DND-41 (cell line): ENCODE measurements at regions not wholly inside any gene's neighbourhood (a gene's known extent, or its start where the extent isn't known, plus 50 kb on each side); places are given as distances from the start of the nearest gene placed in this dataset.

Experiments used
- ATAC-seq: fragments of 200-7000 bp; cut with Tn5 transposase; 3 replicates; pipeline ENCODE4 v1.9.1; 2021; ENCODE audit warnings: low read depth; ENCODE audit not compliant: insufficient read depth
- DNase-seq: peaks from one replicate; pipeline ENCODE4 v3.0.0-alpha.2; 2020
- H2AFZ ChIP-seq: 2 replicates; pipeline ENCODE4 v1.6.0; 2012; ENCODE audit warnings: low read depth, low read length
- H3K27ac ChIP-seq: 2 replicates; pipeline ENCODE4 v1.5.1; 2012; ENCODE audit warnings: low read length, inconsistent platforms
- H3K27me3 ChIP-seq: fragments of 200-600 bp; sonication (generic); 2 replicates; pipeline ENCODE4 v1.6.0; 2012; ENCODE audit warnings: low read length, mild to moderate bottlenecking, inconsistent platforms; ENCODE audit not compliant: insufficient read depth, poor library complexity
- H3K36me3 ChIP-seq: 2 replicates; pipeline ENCODE4 v1.5.1; 2012; ENCODE audit warnings: low read length, inconsistent platforms; ENCODE audit not compliant: insufficient read depth
- H3K4me1 ChIP-seq: 2 replicates; pipeline ENCODE4 v1.5.1; 2012; ENCODE audit warnings: mild to moderate bottlenecking, low read length; ENCODE audit not compliant: insufficient read depth
- H3K4me2 ChIP-seq: 2 replicates; pipeline ENCODE4 v1.6.0; 2012; ENCODE audit warnings: mild to moderate bottlenecking, moderate library complexity, low read length, inconsistent platforms; ENCODE audit not compliant: insufficient read depth
- H3K4me3 ChIP-seq, 2 experiments: fragments of 200-600 bp in 1 of 2; shearing (Covaris generic) in 1 of 2; 2 replicates each; pipeline ENCODE4 v1.5.1; 2012 to 2016; ENCODE audit warnings: inconsistent platforms in 2 of 2, low read length in 2 of 2, mild to moderate bottlenecking in 2 of 2, low read depth in 1 of 2, moderate library complexity in 1 of 2
- H3K79me2 ChIP-seq: 2 replicates; pipeline ENCODE4 v1.6.0; 2012; ENCODE audit warnings: low read length, inconsistent platforms; ENCODE audit not compliant: insufficient read depth
- H3K9ac ChIP-seq: 2 replicates; pipeline ENCODE4 v1.6.0; 2012; ENCODE audit warnings: low read depth, mild to moderate bottlenecking, inconsistent platforms, low read length, moderate library complexity
- H3K9me3 ChIP-seq: 2 replicates; pipeline ENCODE4 v1.5.1; 2012; ENCODE audit warnings: low read length, moderate library complexity, mild to moderate bottlenecking, inconsistent platforms; ENCODE audit not compliant: insufficient read depth, severe bottlenecking
- H4K20me1 ChIP-seq: 2 replicates; pipeline ENCODE4 v1.6.0; 2012; ENCODE audit warnings: low read length; ENCODE audit not compliant: insufficient read depth
- CTCF ChIP-seq: IDR thresholded peaks from 2 replicates; pipeline ENCODE4 v1.5.1; 2012; ENCODE audit warnings: borderline replicate concordance, low read length, moderate library complexity, mild to moderate bottlenecking; ENCODE audit not compliant: poor library complexity, severe bottlenecking; ENCODE audit errors: extremely low read depth
- EZH2 ChIP-seq: IDR thresholded peaks from 3 replicates; pipeline ENCODE4 v1.6.1; 2012; ENCODE audit warnings: borderline replicate concordance, low read depth, mild to moderate bottlenecking, moderate library complexity, low read length, inconsistent platforms; ENCODE audit not compliant: severe bottlenecking

GRCh38 chr16:49049191-49049590 lies 232.4 kb downstream of the CBLN1 start:
- DNase-seq: no peak
- Histone ChIP-seq H3K9me3 (no peaks in the 10 kb centered on the region), H2AFZ (no peak overlapping the region), H3K36me3 (no peaks in the 10 kb centered on the region), H3K9ac (no peak overlapping the region), H3K4me3 (no peak overlapping the region), H3K4me1 (no peaks in the 10 kb centered on the region), H3K4me2 (no peak overlapping the region), H3K27me3 (no peaks in the 10 kb centered on the region), H4K20me1 (no peaks in the 10 kb centered on the region), H3K27ac (no peak overlapping the region), H3K79me2 (no peaks in the 10 kb centered on the region)
- TF ChIP-seq EZH2 (no peak), CTCF (no peak)
- ATAC-seq: no peak

GRCh38 chr16:49048557-49048956 lies 233.1 kb downstream of the CBLN1 start:
- Histone ChIP-seq H3K27me3 (no peaks in the 10 kb centered on the region), H3K4me3 (no peak overlapping the region), H3K4me2 (no peak overlapping the region), H3K79me2 (no peaks in the 10 kb centered on the region), H3K27ac (no peak overlapping the region), H4K20me1 (no peaks in the 10 kb centered on the region), H3K9me3 (no peaks in the 10 kb centered on the region), H3K36me3 (no peaks in the 10 kb centered on the region), H2AFZ (no peak overlapping the region), H3K9ac (no peak overlapping the region), H3K4me1 (no peaks in the 10 kb centered on the region)
- no peak for DNase-seq
- no peak for ATAC-seq
- no peak for TF ChIP-seq EZH2
- no peak for TF ChIP-seq CTCF

GRCh38 chr16:49036126-49036525 lies 245.5 kb downstream of the CBLN1 start:
- no peaks in the 10 kb centered on the region for H4K20me1 ChIP-seq

More at GRCh38 chr16:49036126-49036525, 245.5 kb downstream of the CBLN1 start:
- Histone ChIP-seq H3K9me3 (no peaks in the 10 kb centered on the region), H3K4me1 (no peaks in the 10 kb centered on the region), H3K9ac (no peak overlapping the region), H3K4me2 (no peak overlapping the region), H3K27ac (no peak overlapping the region), H3K36me3 (no peaks in the 10 kb centered on the region), H3K27me3 (no peaks in the 10 kb centered on the region), H3K79me2 (no peaks in the 10 kb centered on the region), H3K4me3 (no peak overlapping the region), H2AFZ (no peak overlapping the region)
- TF ChIP-seq EZH2: no peak
- no peak for TF ChIP-seq CTCF
- DNase-seq (no peak), ATAC-seq (no peak)
